PC-3 (cell line): ENCODE measurements at regions not wholly inside any gene's neighbourhood (a gene's known extent, or its start where the extent isn't known, plus 50 kb on each side); places are given as distances from the start of the nearest gene placed in this dataset.

ENCODE experiments used
- ATAC-seq: fragments of 200-7000 bp; cut with Tn5 transposase; 2 replicates; pipeline ENCODE4 v1.9.1; 2020; ENCODE audit warnings: mild to moderate bottlenecking, moderate library complexity
- BruUV-seq: library from RNA; stranded (reverse); fragments of 400-500 nt; replicated peaks from 2 replicates; lab custom pipeline; 2021; lab: Mats Ljungman, UMichigan
- CTCF ChIA-PET: fragments of 300-600 bp; sonication (Branson Sonifier 250); formaldehyde crosslinking; loops from one replicate; lab custom pipeline; 2022; ENCODE audit warnings: antibody characterized with exemption; lab: Charles Lee
- POLR2A ChIA-PET: fragments of 300-600 bp; sonication (Branson Sonifier 250); formaldehyde crosslinking; loops from one replicate; lab custom pipeline; 2022; ENCODE audit warnings: antibody characterized with exemption; ENCODE audit not compliant: unreplicated experiment; lab: Charles Lee
- DNase-seq: peaks from one replicate; pipeline ENCODE4 v3.0.0-alpha.2; 2015
- H2AFZ ChIP-seq: fragments of 300-600 bp; sonication (generic); 2 replicates; pipeline ENCODE4 v1.6.0; 2016; ENCODE audit warnings: antibody characterized with exemption, low read length
- H3F3A ChIP-seq: fragments of 300-600 bp; sonication (generic); one replicate; pipeline ENCODE4 v1.6.0; 2017; ENCODE audit warnings: antibody characterized with exemption, low read length, control low read depth, mild to moderate bottlenecking; ENCODE audit not compliant: unreplicated experiment
- H3K27ac ChIP-seq: fragments of 300-600 bp; sonication (generic); 2 replicates; pipeline ENCODE4 v1.5.1; 2016; ENCODE audit warnings: mild to moderate bottlenecking, low read length
- H3K27me3 ChIP-seq: fragments of 300-600 bp; sonication (generic); 2 replicates; pipeline ENCODE4 v1.6.1; 2016; ENCODE audit warnings: low read length, mixed read lengths
- H3K36me3 ChIP-seq: fragments of 300-600 bp; sonication (generic); 2 replicates; pipeline ENCODE4 v1.6.1; 2016; ENCODE audit warnings: low read depth, mixed run types, low read length, mixed read lengths
- H3K4me1 ChIP-seq: fragments of 300-600 bp; sonication (generic); 2 replicates; pipeline ENCODE4 v1.5.1; 2016; ENCODE audit warnings: low read length; ENCODE audit not compliant: insufficient read depth
- H3K4me2 ChIP-seq: fragments of 300-600 bp; sonication (generic); 2 replicates; pipeline ENCODE4 v1.6.0; 2016; ENCODE audit warnings: low read length
- H3K4me3 ChIP-seq: fragments of 300-600 bp; sonication (generic); 2 replicates; pipeline ENCODE4 v1.5.1; 2016; ENCODE audit warnings: mild to moderate bottlenecking, low read length, mixed read lengths
- H3K79me2 ChIP-seq: fragments of 300-600 bp; sonication (generic); 2 replicates; pipeline ENCODE4 v1.6.1; 2017; ENCODE audit warnings: low read length, mixed read lengths
- H3K9ac ChIP-seq: fragments of 300-600 bp; sonication (generic); 2 replicates; pipeline ENCODE4 v1.6.0; 2016; ENCODE audit warnings: mild to moderate bottlenecking, low read length
- H3K9me2 ChIP-seq: fragments of 300-600 bp; sonication (generic); replicated peaks from 2 replicates; pipeline ENCODE4 v1.6.1; 2016; ENCODE audit warnings: mixed run types, low read length, mixed read lengths
- H3K9me3 ChIP-seq: fragments of 300-600 bp; sonication (generic); 2 replicates; pipeline ENCODE4 v1.6.1; 2016; ENCODE audit warnings: low read length, mixed read lengths
- H4K20me1 ChIP-seq: fragments of 300-600 bp; sonication (generic); 2 replicates; pipeline ENCODE4 v1.6.1; 2016; ENCODE audit warnings: low read length, mixed read lengths
- EZH2 ChIP-seq: fragments of 300-600 bp; sonication (generic); IDR thresholded peaks from one replicate; pipeline ENCODE4 v1.6.1; 2017; ENCODE audit warnings: antibody characterized with exemption, mild to moderate bottlenecking, low read length; ENCODE audit not compliant: unreplicated experiment
- EZH2phosphoT487 ChIP-seq: fragments of 300-600 bp; sonication (generic); IDR thresholded peaks from 2 replicates; pipeline ENCODE4 v1.6.1; 2018; ENCODE audit warnings: mild to moderate bottlenecking, antibody characterized with exemption, low read length, borderline replicate concordance
- intact Hi-C: fragments of 100-400 bp; cut with micrococcal nuclease; formaldehyde crosslinking; loops from 2 replicates; pipeline ENCODE4 v1.9.0; 2023
- TF ChIP-seq, protein P1 (sequence below): fragments of 300-600 bp; sonication (generic); conservative IDR thresholded peaks from 2 replicates; pipeline ENCODE4 v1.5.1; 2017; ENCODE audit warnings: antibody characterized with exemption, low read depth, mild to moderate bottlenecking, low read length

GRCh38 chr10:123478116-123478515, 188.0 kb upstream of the GPR26 start:
- TF ChIP-seq EZH2phosphoT487 (no peak), EZH2 (no peak)
- TF ChIP-seq, protein P1, sequence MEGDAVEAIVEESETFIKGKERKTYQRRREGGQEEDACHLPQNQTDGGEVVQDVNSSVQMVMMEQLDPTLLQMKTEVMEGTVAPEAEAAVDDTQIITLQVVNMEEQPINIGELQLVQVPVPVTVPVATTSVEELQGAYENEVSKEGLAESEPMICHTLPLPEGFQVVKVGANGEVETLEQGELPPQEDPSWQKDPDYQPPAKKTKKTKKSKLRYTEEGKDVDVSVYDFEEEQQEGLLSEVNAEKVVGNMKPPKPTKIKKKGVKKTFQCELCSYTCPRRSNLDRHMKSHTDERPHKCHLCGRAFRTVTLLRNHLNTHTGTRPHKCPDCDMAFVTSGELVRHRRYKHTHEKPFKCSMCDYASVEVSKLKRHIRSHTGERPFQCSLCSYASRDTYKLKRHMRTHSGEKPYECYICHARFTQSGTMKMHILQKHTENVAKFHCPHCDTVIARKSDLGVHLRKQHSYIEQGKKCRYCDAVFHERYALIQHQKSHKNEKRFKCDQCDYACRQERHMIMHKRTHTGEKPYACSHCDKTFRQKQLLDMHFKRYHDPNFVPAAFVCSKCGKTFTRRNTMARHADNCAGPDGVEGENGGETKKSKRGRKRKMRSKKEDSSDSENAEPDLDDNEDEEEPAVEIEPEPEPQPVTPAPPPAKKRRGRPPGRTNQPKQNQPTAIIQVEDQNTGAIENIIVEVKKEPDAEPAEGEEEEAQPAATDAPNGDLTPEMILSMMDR = no peak
- no peaks in the 10 kb centered on the region for H3K9me3 ChIP-seq
- ATAC-seq (no peak), DNase-seq (no peak)
- no TSS peak for BruUV-seq
- H3K4me1 ChIP-seq = no peaks in the 10 kb centered on the region
- ChIA-PET CTCF (no interaction called here), POLR2A (no interaction called here)
- H3K9ac ChIP-seq = no peak overlapping the region
- peaks cover 65% of the 10 kb centered on the region for H3K27me3 ChIP-seq
- no peak overlapping the region for H3K4me2 ChIP-seq
- no peaks in the 10 kb centered on the region for H4K20me1 ChIP-seq
- intact Hi-C loops = no loop called here
- no peaks in the 10 kb centered on the region for H3K79me2 ChIP-seq
- H3K36me3 ChIP-seq = no peaks in the 10 kb centered on the region
- no peaks in the 10 kb centered on the region for H3K9me2 ChIP-seq
- no peak overlapping the region for H2AFZ ChIP-seq
- no peak overlapping the region for H3K27ac ChIP-seq
- no peak overlapping the region for H3K4me3 ChIP-seq
- no peaks in the 10 kb centered on the region for H3F3A ChIP-seq

GRCh38 chr10:123479640-123480039, 186.5 kb upstream of the GPR26 start:
- no peaks in the 10 kb centered on the region for H3K9me3 ChIP-seq
- no peak overlapping the region for H2AFZ ChIP-seq
- intact Hi-C loops = no loop called here
- DNase-seq = no peak
- no peaks in the 10 kb centered on the region for H3K9me2 ChIP-seq
- no peaks in the 10 kb centered on the region for H3K36me3 ChIP-seq
- POLR2A ChIA-PET = interaction anchor here (0.7 kb wide), 1 partner anchor 120 kb away, joined by 3 read pairs; no protein-coding TSS in a partner anchor
- H3K4me2 ChIP-seq = no peak overlapping the region
- peaks cover 54% of the 10 kb centered on the region for H3K27me3 ChIP-seq
- H3K4me3 ChIP-seq = no peak overlapping the region
- H3K27ac ChIP-seq = no peak overlapping the region
- H3K9ac ChIP-seq = no peak overlapping the region
- no peaks in the 10 kb centered on the region for H3F3A ChIP-seq
- H3K4me1 ChIP-seq = no peaks in the 10 kb centered on the region
- no peaks in the 10 kb centered on the region for H3K79me2 ChIP-seq
- H4K20me1 ChIP-seq = no peaks in the 10 kb centered on the region
- no peak for TF ChIP-seq EZH2phosphoT487
- no peak for ATAC-seq
- no TSS peak for BruUV-seq
- CTCF ChIA-PET = no interaction called here

DNA sequence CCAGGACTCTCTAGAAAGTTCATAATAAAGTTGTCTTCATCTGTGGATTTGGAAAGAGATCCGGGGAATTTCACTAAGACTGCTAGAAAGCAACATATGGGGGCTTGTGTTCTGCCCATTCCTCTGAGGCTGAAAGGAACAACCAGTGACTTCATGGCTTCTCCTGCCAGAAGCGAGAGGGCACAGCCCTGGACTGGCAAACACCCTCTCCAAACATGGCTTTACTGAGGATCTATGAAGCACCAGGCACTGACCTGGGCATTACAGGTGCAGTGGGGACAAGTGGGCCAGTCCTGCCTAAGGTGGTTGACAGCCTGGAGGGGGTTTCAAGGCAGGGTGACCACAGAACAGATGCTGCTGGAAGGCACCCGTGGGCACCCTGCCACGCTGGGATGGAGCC, 185.8 kb upstream of the GPR26 start:
- POLR2A ChIA-PET = interaction anchor here (0.7 kb wide), 1 partner anchor 119 kb away, joined by 3 read pairs; no protein-coding TSS in a partner anchor
- no peaks in the 10 kb centered on the region for H3K4me1 ChIP-seq
- peaks cover 48% of the 10 kb centered on the region for H3K27me3 ChIP-seq
- H3F3A ChIP-seq = no peaks in the 10 kb centered on the region
- no peak overlapping the region for H2AFZ ChIP-seq
- H3K4me3 ChIP-seq = no peak overlapping the region
- H3K9me3 ChIP-seq = no peaks in the 10 kb centered on the region
- no peaks in the 10 kb centered on the region for H3K9me2 ChIP-seq
- intact Hi-C loops = no loop called here
- no TSS peak for BruUV-seq
- no peak overlapping the region for H3K27ac ChIP-seq
- CTCF ChIA-PET = no interaction called here
- no peak overlapping the region for H3K9ac ChIP-seq
- H4K20me1 ChIP-seq = no peaks in the 10 kb centered on the region
- H3K36me3 ChIP-seq = no peaks in the 10 kb centered on the region
- no peaks in the 10 kb centered on the region for H3K79me2 ChIP-seq
- no peak overlapping the region for H3K4me2 ChIP-seq
- DNase-seq = no peak
- no peak for ATAC-seq
- TF ChIP-seq, protein P1 = no peak
- TF ChIP-seq EZH2phosphoT487 (no peak), EZH2 (no peak)
